Hepatocyte (in vitro differentiated cells): ENCODE measurements at regions not wholly inside any gene's neighbourhood (a gene's known extent, or its start where the extent isn't known, plus 50 kb on each side); places are given as distances from the start of the nearest gene placed in this dataset.

ENCODE experiments used
- DNase-seq: peaks from one replicate; pipeline ENCODE4 v3.0.0-alpha.2; 2016; ENCODE audit warnings: low spot score
- H2AFZ ChIP-seq: fragments of 200-600 bp; sonication (generic); 2 replicates; pipeline ENCODE4 v1.6.0; 2016; ENCODE audit warnings: antibody characterized with exemption, mild to moderate bottlenecking
- H3K27ac ChIP-seq: fragments of 200-600 bp; sonication (generic); 2 replicates; pipeline ENCODE4 v1.5.1; 2016; ENCODE audit warnings: mild to moderate bottlenecking
- H3K27me3 ChIP-seq: fragments of 200-600 bp; sonication (generic); 2 replicates; pipeline ENCODE4 v1.6.1; 2016
- H3K36me3 ChIP-seq: fragments of 200-600 bp; sonication (generic); replicated peaks from 2 replicates; pipeline ENCODE4 v1.5.1; 2016; ENCODE audit warnings: low read depth; ENCODE audit not compliant: insufficient read depth
- H3K4me1 ChIP-seq: fragments of 200-600 bp; sonication (generic); 2 replicates; pipeline ENCODE4 v1.5.1; 2016; ENCODE audit warnings: mild to moderate bottlenecking, moderate library complexity; ENCODE audit not compliant: insufficient read depth
- H3K4me2 ChIP-seq: fragments of 200-600 bp; sonication (generic); 2 replicates; pipeline ENCODE4 v1.6.0; 2016
- H3K4me3 ChIP-seq: fragments of 200-600 bp; sonication (generic); 2 replicates; pipeline ENCODE4 v1.5.1; 2016; ENCODE audit warnings: mild to moderate bottlenecking
- H3K79me2 ChIP-seq: fragments of 200-600 bp; sonication (generic); 2 replicates; pipeline ENCODE4 v1.6.0; 2017; ENCODE audit warnings: mild to moderate bottlenecking
- H3K9me2 ChIP-seq: fragments of 200-600 bp; sonication (generic); replicated peaks from 2 replicates; pipeline ENCODE4 v1.6.0; 2017; ENCODE audit warnings: mild to moderate bottlenecking; ENCODE audit not compliant: insufficient read depth
- H3K9me3 ChIP-seq: fragments of 200-600 bp; sonication (generic); 2 replicates; pipeline ENCODE4 v1.5.1; 2016; ENCODE audit warnings: low read depth, mild to moderate bottlenecking
- H4K20me1 ChIP-seq: fragments of 200-600 bp; sonication (generic); 2 replicates; pipeline ENCODE4 v1.6.0; 2016; ENCODE audit warnings: mild to moderate bottlenecking; ENCODE audit not compliant: insufficient read depth, poor library complexity, severe bottlenecking
- EZH2 ChIP-seq: fragments of 200-600 bp; sonication (generic); IDR thresholded peaks from 2 replicates; pipeline ENCODE4 v1.6.1; 2016; ENCODE audit warnings: antibody characterized with exemption, mild to moderate bottlenecking, borderline replicate concordance
- EZH2phosphoT487 ChIP-seq: fragments of 200-600 bp; sonication (generic); IDR thresholded peaks from one replicate; pipeline ENCODE4 v1.6.1; 2018; ENCODE audit warnings: antibody characterized with exemption, mild to moderate bottlenecking, low read depth, moderate library complexity; ENCODE audit not compliant: unreplicated experiment, severe bottlenecking
- WGBS: methylation state at CpG from one replicate; pipeline ENCODE4 v1.1.6; 2016; ENCODE audit warnings: low lambda C conversion rate; ENCODE audit errors: missing lambda C conversion rate; 5-methylcytosine and 5-hydroxymethylcytosine counted together
- TF ChIP-seq, protein P1 (sequence below): fragments of 200-600 bp; sonication (generic); IDR thresholded peaks from 2 replicates; pipeline ENCODE4 v1.5.1; 2016; ENCODE audit warnings: antibody characterized with exemption, mild to moderate bottlenecking; ENCODE audit not compliant: poor library complexity

DNA sequence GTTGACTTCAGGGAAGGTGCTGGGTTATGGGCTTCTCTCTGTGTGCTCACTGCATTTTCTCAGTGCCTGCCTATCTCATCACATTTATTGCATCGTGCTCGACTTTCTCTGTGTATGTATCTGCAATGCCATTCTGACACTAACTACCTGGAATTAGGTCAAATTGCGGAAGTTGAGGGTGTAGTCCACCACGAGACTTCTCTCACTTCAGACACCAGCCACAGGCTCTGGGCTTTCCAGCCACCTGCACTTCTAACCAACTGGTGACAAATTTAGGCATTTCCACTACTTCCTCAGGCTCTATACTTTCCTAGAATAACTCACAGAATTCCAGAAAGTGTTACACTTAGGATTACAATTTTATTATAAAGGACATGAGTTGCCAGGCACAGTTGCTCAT lies 188.6 kb upstream of the ZNF608 start:
- 72% methylated on average over 4 of the region's 4 CpGs for WGBS
- Histone ChIP-seq H3K79me2 (no peaks in the 10 kb centered on the region), H3K4me3 (no peak overlapping the region), H3K9me3 (peaks cover 3% of the 10 kb centered on the region), H2AFZ (no peak overlapping the region), H4K20me1 (no peaks in the 10 kb centered on the region), H3K27me3 (no peaks in the 10 kb centered on the region), H3K4me1 (peaks cover 9% of the 10 kb centered on the region), H3K27ac (no peak overlapping the region), H3K36me3 (no peaks in the 10 kb centered on the region), H3K4me2 (no peak overlapping the region), H3K9me2 (no peaks in the 10 kb centered on the region)
- DNase-seq = peak; percentile 11
- TF ChIP-seq, protein P1, sequence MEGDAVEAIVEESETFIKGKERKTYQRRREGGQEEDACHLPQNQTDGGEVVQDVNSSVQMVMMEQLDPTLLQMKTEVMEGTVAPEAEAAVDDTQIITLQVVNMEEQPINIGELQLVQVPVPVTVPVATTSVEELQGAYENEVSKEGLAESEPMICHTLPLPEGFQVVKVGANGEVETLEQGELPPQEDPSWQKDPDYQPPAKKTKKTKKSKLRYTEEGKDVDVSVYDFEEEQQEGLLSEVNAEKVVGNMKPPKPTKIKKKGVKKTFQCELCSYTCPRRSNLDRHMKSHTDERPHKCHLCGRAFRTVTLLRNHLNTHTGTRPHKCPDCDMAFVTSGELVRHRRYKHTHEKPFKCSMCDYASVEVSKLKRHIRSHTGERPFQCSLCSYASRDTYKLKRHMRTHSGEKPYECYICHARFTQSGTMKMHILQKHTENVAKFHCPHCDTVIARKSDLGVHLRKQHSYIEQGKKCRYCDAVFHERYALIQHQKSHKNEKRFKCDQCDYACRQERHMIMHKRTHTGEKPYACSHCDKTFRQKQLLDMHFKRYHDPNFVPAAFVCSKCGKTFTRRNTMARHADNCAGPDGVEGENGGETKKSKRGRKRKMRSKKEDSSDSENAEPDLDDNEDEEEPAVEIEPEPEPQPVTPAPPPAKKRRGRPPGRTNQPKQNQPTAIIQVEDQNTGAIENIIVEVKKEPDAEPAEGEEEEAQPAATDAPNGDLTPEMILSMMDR = no peak
- no peak for TF ChIP-seq EZH2
- TF ChIP-seq EZH2phosphoT487 = no peak

DNA sequence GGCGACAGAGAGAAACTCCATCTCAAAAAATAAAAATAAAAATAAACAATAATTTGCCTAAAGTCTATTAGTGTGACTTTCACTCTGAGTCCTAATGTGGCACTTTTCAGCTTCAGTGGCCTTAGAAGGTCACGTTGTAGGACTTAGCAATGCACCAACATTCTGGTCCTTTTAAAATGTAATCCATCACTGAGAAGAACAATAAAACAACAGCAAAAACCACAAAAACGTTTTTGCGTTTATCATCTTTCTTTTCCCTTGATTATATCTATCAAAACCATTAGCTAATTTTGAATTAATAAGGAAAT lies 190.1 kb upstream of the ZNF608 start:
- H3K4me1 ChIP-seq = peaks cover 9% of the 10 kb centered on the region
- H3K9me2 ChIP-seq = no peaks in the 10 kb centered on the region
- H3K27me3 ChIP-seq = no peaks in the 10 kb centered on the region
- WGBS = 88% methylated on average over 4 of the region's 4 CpGs
- no peak overlapping the region for H2AFZ ChIP-seq
- no peak overlapping the region for H3K4me3 ChIP-seq
- H3K4me2 ChIP-seq = no peak overlapping the region
- H3K36me3 ChIP-seq = no peaks in the 10 kb centered on the region
- no peak overlapping the region for H3K27ac ChIP-seq
- DNase-seq = no peak
- TF ChIP-seq, protein P1 = no peak
- TF ChIP-seq EZH2 (no peak), EZH2phosphoT487 (no peak)
- no peaks in the 10 kb centered on the region for H3K79me2 ChIP-seq
- no peaks in the 10 kb centered on the region for H4K20me1 ChIP-seq
- H3K9me3 ChIP-seq = peaks cover 3% of the 10 kb centered on the region

DNA sequence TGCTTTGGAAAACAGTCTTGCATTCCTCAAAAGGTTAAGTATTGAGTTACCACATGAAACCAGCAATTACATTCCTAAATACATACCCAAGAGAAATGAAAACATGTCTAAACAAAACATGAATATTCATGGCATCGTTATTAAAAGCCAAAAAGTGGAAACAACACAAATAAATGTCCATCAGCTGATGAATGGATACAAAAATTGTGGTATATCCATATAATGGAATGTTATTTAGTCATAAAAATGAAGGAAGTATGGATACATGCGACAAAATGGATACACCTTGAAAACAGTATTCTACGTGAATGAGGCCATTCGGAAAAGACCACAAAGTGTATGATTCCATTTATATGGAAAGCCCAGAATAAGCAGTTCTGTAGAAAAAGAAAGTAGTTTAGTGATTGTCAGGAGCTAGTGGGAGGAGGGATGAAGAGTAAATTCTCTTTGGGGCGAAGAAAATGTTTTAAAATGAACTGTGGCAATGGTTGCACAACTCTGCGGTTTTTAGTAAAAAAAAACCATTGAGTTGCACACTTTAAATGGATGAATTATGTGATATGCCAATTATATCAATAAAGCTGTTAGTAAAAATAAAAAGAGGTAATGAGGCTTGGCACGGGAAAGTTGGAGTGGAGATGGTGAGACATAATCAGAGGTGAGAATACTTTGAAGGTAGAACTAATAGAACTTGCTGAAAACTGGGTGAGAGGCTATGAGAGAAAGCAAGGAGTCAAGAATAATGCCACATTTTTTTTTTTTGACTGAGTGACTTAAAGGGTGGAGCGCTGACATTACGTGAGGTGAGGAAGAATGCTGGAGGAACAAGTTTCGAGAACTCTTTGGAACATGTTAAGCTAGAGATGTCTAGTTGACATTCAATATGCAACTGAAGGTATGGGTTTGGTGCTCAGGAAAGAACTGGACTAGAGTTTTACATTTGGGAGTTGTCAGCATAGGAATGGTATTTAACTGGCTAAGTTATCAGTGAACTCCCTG lies 194.9 kb upstream of the ZNF608 start:
- H3K4me2 ChIP-seq = no peak overlapping the region
- no peak overlapping the region for H2AFZ ChIP-seq
- H3K27me3 ChIP-seq = no peaks in the 10 kb centered on the region
- H3K9me3 ChIP-seq = peaks cover 3% of the 10 kb centered on the region
- no peak overlapping the region for H3K27ac ChIP-seq
- no peaks in the 10 kb centered on the region for H3K4me1 ChIP-seq
- no peaks in the 10 kb centered on the region for H3K9me2 ChIP-seq
- 83% methylated on average over 10 of the region's 10 CpGs for WGBS
- no peaks in the 10 kb centered on the region for H3K79me2 ChIP-seq
- H4K20me1 ChIP-seq = no peaks in the 10 kb centered on the region
- no peak for TF ChIP-seq EZH2phosphoT487
- no peak overlapping the region for H3K4me3 ChIP-seq
- H3K36me3 ChIP-seq = no peaks in the 10 kb centered on the region
- DNase-seq = no peak

DNA sequence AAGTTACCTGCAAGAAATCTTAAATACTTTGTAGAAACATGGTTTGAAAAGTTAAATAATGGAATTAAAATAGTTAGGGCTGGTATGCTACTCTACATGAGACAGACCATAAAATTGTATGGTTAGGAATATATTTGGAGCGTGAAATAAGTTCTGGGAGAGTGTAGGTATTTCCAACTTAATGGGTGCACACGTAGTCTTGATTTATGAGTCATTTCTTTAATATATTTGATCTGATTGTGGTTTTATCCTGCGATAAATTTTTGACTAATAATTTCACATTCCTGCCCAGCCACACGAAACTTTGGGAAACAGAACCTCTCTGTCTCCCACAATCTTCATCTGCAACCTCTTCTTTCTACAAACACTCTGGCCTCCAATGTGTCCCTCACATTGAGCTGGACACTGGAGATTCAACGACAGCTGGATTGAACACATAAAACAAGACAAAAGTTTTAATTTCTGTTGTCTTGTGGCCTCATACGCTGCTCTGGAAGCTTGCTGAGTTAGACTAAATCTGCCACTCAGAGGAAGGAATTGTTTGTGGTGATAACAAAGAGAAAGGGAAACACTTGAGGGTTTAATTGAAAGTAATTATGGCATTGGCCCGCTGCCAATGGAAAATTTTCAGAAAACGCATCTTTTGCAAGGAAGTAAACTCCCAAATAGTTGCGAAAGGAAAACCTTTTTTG lies 201.8 kb upstream of the ZNF608 start:
- no peaks in the 10 kb centered on the region for H3K36me3 ChIP-seq
- H3K4me1 ChIP-seq = no peaks in the 10 kb centered on the region
- no peaks in the 10 kb centered on the region for H3K27me3 ChIP-seq
- H2AFZ ChIP-seq = no peak overlapping the region
- no peak overlapping the region for H3K4me3 ChIP-seq
- H3K4me2 ChIP-seq = no peak overlapping the region
- 76% methylated on average over 9 of the region's 9 CpGs for whole genome bisulfite sequencing
- no peaks in the 10 kb centered on the region for H3K9me2 ChIP-seq
- no peak overlapping the region for H3K27ac ChIP-seq
- TF ChIP-seq EZH2phosphoT487 (no peak), EZH2 (no peak)
- TF ChIP-seq, protein P1 = no peak
- no peaks in the 10 kb centered on the region for H4K20me1 ChIP-seq
- DNase-seq = no peak
- no peaks in the 10 kb centered on the region for H3K9me3 ChIP-seq
- H3K79me2 ChIP-seq = no peaks in the 10 kb centered on the region
